ENCODE measurements at regions not wholly inside any gene's neighbourhood (a gene's known extent, or its start where the extent isn't known, plus 50 kb on each side); places are given as distances from the start of the nearest gene placed in this dataset.

- Histone ChIP-seq H3K79me2 (replicated peaks; ENCODE audit: insufficient read depth) (no peaks in the 10 kb centered on the region), H2AFZ (no peak overlapping the region), H3K9me2 (ENCODE audit: insufficient read depth) (no peaks in the 10 kb centered on the region), H3K4me3 (no peak overlapping the region), H3K27me3 (ENCODE audit: insufficient read depth) (no peaks in the 10 kb centered on the region), H4K20me1 (replicated peaks; ENCODE audit: insufficient read depth) (no peaks in the 10 kb centered on the region), H3K4me2 (no peak overlapping the region), H3K4me1 (ENCODE audit: insufficient read depth) (no peaks in the 10 kb centered on the region), H3F3A (replicated peaks; ENCODE audit: low read depth) (no peaks in the 10 kb centered on the region), H3K27ac (ENCODE audit: low read depth) (no peak overlapping the region), H3K36me3 (ENCODE audit: insufficient read depth) (no peaks in the 10 kb centered on the region)
- ATAC-seq (no peak), DNase-seq (ENCODE audit: low spot score) (no peak)
- H3K27ac Mint-ChIP-seq: no peak overlapping the region
- no peaks in the 10 kb centered on the region for H3K36me3 Mint-ChIP-seq (ENCODE audit: low read depth)
- peaks cover 5% of the 10 kb centered on the region for H3K27me3 Mint-ChIP-seq (ENCODE audit: insufficient read depth, low read depth, poor library complexity)
- TF ChIP-seq ZNF114 (CRISPR knock-in tag; IDR thresholded peaks at IDR 0.05) (no peak), POLR2AphosphoS5 (IDR thresholded peaks at IDR 0.05; ENCODE audit: low read depth) (no peak), STAT1 (IDR thresholded peaks at IDR 0.05; ENCODE audit: unreplicated experiment) (no peak), ETS1 (IDR thresholded peaks at IDR 0.05) (no peak), ZNF462 (CRISPR knock-in tag; IDR thresholded peaks at IDR 0.05) (no peak), ZNF331 (CRISPR knock-in tag; IDR thresholded peaks at IDR 0.05; ENCODE audit: low read depth) (no peak), EZH2phosphoT487 (IDR thresholded peaks at IDR 0.05; ENCODE audit: unreplicated experiment) (no peak), CTCF (conservative IDR thresholded peaks at IDR 0.05; ENCODE audit: low read depth in 2 of 2) (no peak), NANOG (IDR thresholded peaks at IDR 0.05; ENCODE audit: borderline replicate concordance) (no peak), JUNB (IDR thresholded peaks at IDR 0.05; ENCODE audit: unreplicated experiment) (no peak), EZH2 (IDR thresholded peaks at IDR 0.05; ENCODE audit: low read depth, unreplicated experiment) (no peak)
- no peaks in the 10 kb centered on the region; the same call in 2 of the 3 replicates for H3K9me3 Mint-ChIP-seq
- no peaks in the 10 kb centered on the region for H3K4me1 Mint-ChIP-seq
- no peak overlapping the region for H3K4me3 Mint-ChIP-seq
Measured at GRCh38 chr9:1505489-1505888, 455.3 kb downstream of the DMRT2 start.

Data from GM23338 (cell line).